ENCODE measurements at regions not wholly inside any gene's neighbourhood (a gene's known extent, or its start where the extent isn't known, plus 50 kb on each side); places are given as distances from the start of the nearest gene placed in this dataset.

DNA sequence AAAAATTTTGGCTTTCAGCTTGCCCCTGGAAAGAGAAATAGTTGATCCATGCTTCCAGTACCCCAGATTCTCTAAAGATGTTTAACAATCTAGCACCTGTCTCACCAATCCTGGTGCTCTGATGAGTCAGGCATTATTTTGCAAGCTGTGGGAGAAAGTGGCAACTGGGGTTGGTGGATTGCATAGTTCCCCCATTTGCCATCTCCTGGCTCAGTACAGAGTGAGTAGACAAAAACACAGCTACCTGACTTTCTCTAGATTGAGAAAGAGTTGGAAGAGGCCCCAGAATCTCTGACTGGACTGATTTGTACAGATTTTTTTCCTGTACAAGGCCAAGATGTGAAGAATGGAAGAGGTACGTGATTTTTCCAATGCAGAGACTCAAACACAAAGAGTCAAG lies 75.1 kb upstream of the NEGR1 start:
- DNase-seq, result no peak

DNA sequence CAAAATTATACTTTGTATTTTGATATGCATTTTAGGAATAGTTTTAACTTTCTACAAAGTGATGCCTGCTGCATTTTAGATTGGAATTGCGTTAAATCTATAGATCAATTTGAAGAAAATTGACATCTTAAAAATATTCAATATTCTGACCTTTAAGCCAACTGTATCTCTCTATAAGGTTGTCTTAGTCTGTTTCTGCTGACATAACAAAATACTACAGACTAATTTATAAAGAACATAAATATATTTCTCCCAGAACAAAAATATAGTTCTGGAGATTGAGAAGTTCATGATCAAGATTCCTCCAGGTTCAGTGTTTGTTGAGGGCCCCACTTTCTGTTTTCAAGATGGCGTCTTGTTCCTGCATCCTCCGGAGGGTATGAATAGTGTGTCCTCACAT lies 73.6 kb upstream of the NEGR1 start:
- DNase-seq, result no peak

DNA sequence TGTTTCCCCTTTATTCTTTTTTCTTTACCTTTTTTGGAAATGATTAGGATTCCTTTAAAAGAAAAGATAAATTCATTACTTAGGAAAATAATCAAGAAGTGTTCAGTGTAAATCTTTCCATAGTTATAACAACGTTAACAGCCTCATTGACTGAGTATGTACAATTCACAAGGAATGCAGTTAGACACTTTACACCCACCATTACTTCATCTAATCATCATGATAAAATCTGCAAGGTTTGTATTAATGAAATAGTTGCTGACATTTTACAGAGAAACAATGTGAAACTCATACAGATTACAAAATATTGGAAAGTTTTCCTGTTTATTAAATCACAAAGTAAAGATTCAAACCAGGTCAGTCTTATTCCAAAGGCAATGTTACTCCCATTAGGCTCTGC lies 59.3 kb upstream of the NEGR1 start:
- no peak for DNase-seq

- DNase-seq, result no peak
These were observed 54.4 kb upstream of the NEGR1 start for GRCh38 chr1:72336776-72337175.
